Thyroid gland (tissue), 4 donors: ENCODE measurements at regions not wholly inside any gene's neighbourhood (a gene's known extent, or its start where the extent isn't known, plus 50 kb on each side); places are given as distances from the start of the nearest gene placed in this dataset.

Experiments
- DNase-seq, 2 donors: peaks; one replicate each; pipeline ENCODE4 v3.0.0-alpha.2; 2019
- H3K27ac ChIP-seq, 3 donors: fragments of 200-600 bp; sonication (generic); 1 replicate in 2 of 3; 2 replicates in 1 of 3; pipeline ENCODE4 v1.5.1; 2016 to 2019; ENCODE audit warnings: mild to moderate bottlenecking in 1 of 3, moderate library complexity in 1 of 3
- H3K27me3 ChIP-seq: fragments of 200-600 bp; sonication (generic); one replicate; pipeline ENCODE4 v1.5.1; 2019
- H3K36me3 ChIP-seq, 2 donors: fragments of 200-600 bp; sonication (generic); one replicate each; pipeline ENCODE4 v1.5.1; 2016 to 2019
- H3K4me1 ChIP-seq, 2 donors: fragments of 200-600 bp; sonication (generic); one replicate each; pipeline ENCODE4 v1.5.1; 2017 to 2019
- H3K4me3 ChIP-seq, 3 donors: fragments of 200-600 bp; sonication (generic); replicated peaks in 1 of 3; 1 replicate in 2 of 3; 2 replicates in 1 of 3; pipeline ENCODE4 v1.5.1; 2016; ENCODE audit warnings: mild to moderate bottlenecking in 1 of 3
- H3K9me3 ChIP-seq: fragments of 200-600 bp; sonication (generic); one replicate; pipeline ENCODE4 v1.5.1; 2017
- POLR2A ChIP-seq, 2 donors: fragments of 450-650 bp; IDR thresholded peaks; one replicate each; pipeline ENCODE4 v1.6.1; 2017; ENCODE audit warnings: antibody characterized with exemption in 2 of 2, mild to moderate bottlenecking in 2 of 2, moderate library complexity in 1 of 2
- WGBS, 2 donors: methylation state at CpG; one replicate each; pipeline ENCODE4 v1.1.5; 2017; 5-methylcytosine and 5-hydroxymethylcytosine counted together
- intact Hi-C: fragments of 100-400 bp; cut with DNase I; formaldehyde crosslinking; loops from one replicate; pipeline ENCODE4 v1.15.1; 2023
- TF ChIP-seq, protein P1 (sequence below), 6 experiments: fragments of 200-600 bp in 3 of 6; fragments of 450-650 bp in 3 of 6; sonication (generic) in 3 of 6; IDR thresholded peaks; one replicate each; pipeline ENCODE4 v1.5.1; 2016 to 2019; ENCODE audit warnings: antibody characterized with exemption in 6 of 6, mild to moderate bottlenecking in 2 of 6, inconsistent platforms in 1 of 6, moderate library complexity in 1 of 6

DNA sequence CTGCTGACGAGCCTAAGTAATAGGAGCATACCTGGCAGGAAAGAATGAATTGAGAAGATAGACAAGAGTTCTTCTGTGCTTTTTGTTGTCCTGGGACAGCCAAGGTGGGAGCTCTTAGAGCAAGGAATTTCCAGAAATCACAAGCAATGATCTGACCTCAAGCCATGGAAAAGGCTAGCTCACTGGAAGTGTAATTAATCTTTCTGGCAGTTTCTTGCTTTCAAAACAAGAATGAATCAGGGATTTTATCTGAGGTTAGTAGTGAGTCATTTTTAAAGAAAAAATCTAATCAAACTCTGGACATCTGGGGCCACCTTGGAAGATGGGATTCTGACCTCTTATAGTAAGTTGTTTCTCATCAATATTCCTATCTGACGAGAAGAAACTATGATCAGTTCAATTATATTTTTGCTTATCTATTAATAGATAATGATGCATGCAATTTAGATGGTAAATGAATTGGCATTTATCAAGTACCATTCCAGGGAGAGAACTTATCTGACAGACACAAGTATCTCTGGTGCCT, 98.0 kb downstream of the ADCYAP1 start:
- intact Hi-C loops = no loop called here

DNA sequence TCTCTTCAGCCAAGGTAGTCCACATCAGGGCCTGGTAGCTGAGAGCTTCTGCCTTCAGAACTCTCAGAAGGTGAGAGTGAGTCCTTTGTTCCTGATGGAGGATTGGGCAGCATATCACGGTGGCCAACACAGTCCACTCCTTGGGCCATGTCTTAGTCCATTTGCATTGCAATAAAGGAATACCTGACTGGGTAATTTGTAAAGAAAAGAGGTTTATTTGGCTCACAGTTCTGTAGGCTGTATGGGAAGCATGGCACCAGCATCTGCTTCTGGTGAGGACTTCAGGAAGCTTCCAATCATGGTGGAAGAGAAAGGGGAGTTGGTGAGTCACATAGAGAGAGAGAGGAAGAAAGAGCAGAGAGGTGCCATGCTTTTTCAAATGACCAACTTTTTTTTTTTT, 98.8 kb downstream of the ADCYAP1 start:
- Histone ChIP-seq H3K9me3 (no peaks in the 10 kb centered on the region), H3K4me1 (no peaks in the 10 kb centered on the region), H3K27ac (no peak overlapping the region), H3K36me3 (no peaks in the 10 kb centered on the region), H3K4me3 (no peak overlapping the region), H3K27me3 (no peaks in the 10 kb centered on the region)
- no peak for DNase-seq
- TF ChIP-seq, protein P1, sequence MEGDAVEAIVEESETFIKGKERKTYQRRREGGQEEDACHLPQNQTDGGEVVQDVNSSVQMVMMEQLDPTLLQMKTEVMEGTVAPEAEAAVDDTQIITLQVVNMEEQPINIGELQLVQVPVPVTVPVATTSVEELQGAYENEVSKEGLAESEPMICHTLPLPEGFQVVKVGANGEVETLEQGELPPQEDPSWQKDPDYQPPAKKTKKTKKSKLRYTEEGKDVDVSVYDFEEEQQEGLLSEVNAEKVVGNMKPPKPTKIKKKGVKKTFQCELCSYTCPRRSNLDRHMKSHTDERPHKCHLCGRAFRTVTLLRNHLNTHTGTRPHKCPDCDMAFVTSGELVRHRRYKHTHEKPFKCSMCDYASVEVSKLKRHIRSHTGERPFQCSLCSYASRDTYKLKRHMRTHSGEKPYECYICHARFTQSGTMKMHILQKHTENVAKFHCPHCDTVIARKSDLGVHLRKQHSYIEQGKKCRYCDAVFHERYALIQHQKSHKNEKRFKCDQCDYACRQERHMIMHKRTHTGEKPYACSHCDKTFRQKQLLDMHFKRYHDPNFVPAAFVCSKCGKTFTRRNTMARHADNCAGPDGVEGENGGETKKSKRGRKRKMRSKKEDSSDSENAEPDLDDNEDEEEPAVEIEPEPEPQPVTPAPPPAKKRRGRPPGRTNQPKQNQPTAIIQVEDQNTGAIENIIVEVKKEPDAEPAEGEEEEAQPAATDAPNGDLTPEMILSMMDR (IDR thresholded peaks at IDR 0.05) = no peak
- TF ChIP-seq POLR2A (IDR thresholded peaks at IDR 0.05) = no peak
- whole genome bisulfite sequencing, 2 donors = 92 to 95% methylated on average over 1 of the region's 1 CpG
- intact Hi-C loops = no loop called here

More for the DNA sequence above, 98.0 kb downstream of the ADCYAP1 start:
- no peaks in the 10 kb centered on the region for H3K27me3 ChIP-seq
- no peaks in the 10 kb centered on the region for H3K36me3 ChIP-seq
- no peak overlapping the region for H3K4me3 ChIP-seq
- 44 to 63% methylated on average over 2 of the region's 2 CpGs for WGBS, 2 donors
- H3K27ac ChIP-seq = no peak overlapping the region
- TF ChIP-seq POLR2A (IDR thresholded peaks at IDR 0.05) = no peak
- TF ChIP-seq, protein P1 (IDR thresholded peaks at IDR 0.05) = no peak
- DNase-seq = no peak
- no peaks in the 10 kb centered on the region for H3K4me1 ChIP-seq
- no peaks in the 10 kb centered on the region for H3K9me3 ChIP-seq

DNA sequence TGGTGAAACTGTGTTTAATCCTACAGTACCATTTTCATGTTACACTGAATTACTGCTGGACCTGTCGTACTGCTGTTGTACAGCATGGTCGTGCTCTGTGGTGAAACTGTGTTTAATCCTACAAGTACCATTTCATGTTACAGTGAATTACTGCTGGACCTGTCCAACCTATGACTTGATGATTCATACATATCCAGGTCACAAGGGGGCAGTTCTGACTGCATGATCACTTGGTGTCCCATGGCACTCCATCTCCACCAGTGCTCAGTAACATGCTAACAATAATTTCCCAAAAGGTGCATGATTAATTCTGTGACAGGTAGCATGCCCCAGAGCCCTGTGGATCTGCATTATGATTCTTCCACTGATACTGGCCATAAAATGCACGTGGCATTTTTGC, 101.6 kb downstream of the ADCYAP1 start:
- DNase-seq = no peak
- 76 to 78% methylated on average over 3 of the region's 3 CpGs for WGBS, 2 donors
- Histone ChIP-seq H3K27me3 (no peaks in the 10 kb centered on the region), H3K27ac (no peak overlapping the region), H3K36me3 (no peaks in the 10 kb centered on the region), H3K4me1 (no peaks in the 10 kb centered on the region), H3K9me3 (no peaks in the 10 kb centered on the region), H3K4me3 (no peak overlapping the region)
- intact Hi-C loops = no loop called here
- TF ChIP-seq, protein P1 (IDR thresholded peaks at IDR 0.05) = no peak
- no peak for TF ChIP-seq POLR2A (IDR thresholded peaks at IDR 0.05)

DNA sequence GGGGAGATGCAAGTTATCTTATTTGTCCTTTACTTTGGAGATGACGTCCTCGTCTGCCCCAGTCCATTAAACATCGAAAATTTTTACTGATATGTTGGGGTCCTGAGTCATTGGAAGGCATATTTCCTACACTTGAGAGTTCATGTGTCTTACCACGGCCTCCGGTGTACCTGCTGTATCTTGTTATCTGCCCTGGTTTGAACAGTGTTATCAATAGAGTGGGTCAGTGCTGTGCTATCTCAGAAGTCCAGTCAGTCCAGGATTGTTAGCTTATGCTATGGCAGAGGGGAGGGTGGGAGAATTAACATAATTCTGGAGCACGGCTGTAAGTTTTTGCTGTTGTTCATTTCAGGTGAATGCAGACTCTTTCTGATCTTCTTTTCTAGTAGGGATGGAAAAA, 102.3 kb downstream of the ADCYAP1 start:
- no peak for DNase-seq
- no peak for TF ChIP-seq POLR2A (IDR thresholded peaks at IDR 0.05)
- TF ChIP-seq, protein P1 (IDR thresholded peaks at IDR 0.05) = no peak
- H3K36me3 ChIP-seq = no peaks in the 10 kb centered on the region
- no peaks in the 10 kb centered on the region for H3K27me3 ChIP-seq
- H3K9me3 ChIP-seq = no peaks in the 10 kb centered on the region
- no peak overlapping the region for H3K27ac ChIP-seq
- intact Hi-C loops = no loop called here
- WGBS, 2 donors = 81 to 88% methylated on average over 6 of the region's 6 CpGs
- no peak overlapping the region for H3K4me3 ChIP-seq
- no peaks in the 10 kb centered on the region for H3K4me1 ChIP-seq

DNA sequence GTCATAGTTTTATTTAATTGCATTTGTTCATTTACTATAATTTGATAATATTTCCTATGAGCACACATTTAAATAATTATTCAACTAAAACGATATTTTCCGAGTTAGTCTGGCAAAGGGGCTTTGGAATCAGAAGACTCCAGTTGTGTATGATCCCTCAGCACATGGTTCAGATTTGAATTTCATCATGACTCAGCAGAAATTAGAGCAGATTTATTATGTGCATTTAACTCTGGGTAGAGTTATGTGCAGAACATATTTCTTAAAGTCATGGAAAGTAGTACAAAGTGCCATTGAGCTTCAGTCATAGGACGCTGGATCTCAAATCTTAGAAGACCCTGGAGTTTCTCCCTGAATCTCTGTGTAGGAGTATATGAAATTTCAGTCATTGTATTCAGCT, 106.7 kb downstream of the ADCYAP1 start:
- H3K27ac ChIP-seq = no peak overlapping the region
- H3K36me3 ChIP-seq = no peaks in the 10 kb centered on the region
- H3K4me1 ChIP-seq = peaks cover 24 to 25% of the 10 kb centered on the region in 2 donors
- no peak for TF ChIP-seq POLR2A (IDR thresholded peaks at IDR 0.05)
- TF ChIP-seq, protein P1 (IDR thresholded peaks at IDR 0.05) = no peak
- intact Hi-C loops = no loop called here
- 79 to 88% methylated on average over 3 of the region's 3 CpGs for WGBS, 2 donors
- no peaks in the 10 kb centered on the region for H3K9me3 ChIP-seq
- no peaks in the 10 kb centered on the region for H3K27me3 ChIP-seq
- no peak for DNase-seq
- no peak overlapping the region for H3K4me3 ChIP-seq
